ENCODE measurements at regions not wholly inside any gene's neighbourhood (a gene's known extent, or its start where the extent isn't known, plus 50 kb on each side); places are given as distances from the start of the nearest gene placed in this dataset.
"Not testable (repeated sequence)": the region's sequence is repeated elsewhere in the genome, so short reads cannot be mapped to it uniquely, and the experiment has no call there.

DNA sequence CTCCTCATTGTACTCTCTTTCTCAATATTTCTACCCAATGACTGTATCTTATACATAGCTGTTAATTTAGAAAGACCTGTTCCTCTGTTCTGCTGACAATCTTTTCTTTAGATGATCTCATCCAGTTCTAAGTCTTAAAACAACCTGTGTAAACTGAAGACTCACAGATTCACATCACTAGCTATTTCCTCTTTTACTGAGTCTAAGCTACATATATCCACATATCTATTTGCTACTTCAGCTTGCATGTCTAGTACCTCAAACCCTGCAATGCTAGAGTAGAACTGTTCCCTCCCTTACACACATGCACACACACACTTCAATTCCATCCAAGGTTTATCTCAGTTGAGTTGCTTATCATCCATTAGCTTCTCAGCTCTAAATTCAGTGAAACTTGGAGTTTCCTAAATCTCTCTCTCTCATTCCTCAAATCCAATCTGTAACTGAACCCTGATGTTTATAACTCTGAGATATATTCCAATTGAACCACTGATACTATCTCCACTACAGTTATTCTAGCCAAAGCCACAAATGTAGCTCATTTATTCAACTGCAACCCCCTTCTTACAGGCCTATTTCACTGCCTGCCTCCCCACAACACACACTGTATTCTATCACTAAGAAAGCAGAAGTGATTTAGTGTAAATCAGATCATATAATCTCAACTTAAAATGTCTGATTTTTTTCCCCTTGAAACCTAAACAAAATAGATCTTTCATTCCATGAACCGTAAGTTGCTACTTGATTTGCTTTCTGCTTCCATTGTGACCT is 1036.8 kb upstream of the POT1 start:
- FAIRE-seq: no peak

DNA sequence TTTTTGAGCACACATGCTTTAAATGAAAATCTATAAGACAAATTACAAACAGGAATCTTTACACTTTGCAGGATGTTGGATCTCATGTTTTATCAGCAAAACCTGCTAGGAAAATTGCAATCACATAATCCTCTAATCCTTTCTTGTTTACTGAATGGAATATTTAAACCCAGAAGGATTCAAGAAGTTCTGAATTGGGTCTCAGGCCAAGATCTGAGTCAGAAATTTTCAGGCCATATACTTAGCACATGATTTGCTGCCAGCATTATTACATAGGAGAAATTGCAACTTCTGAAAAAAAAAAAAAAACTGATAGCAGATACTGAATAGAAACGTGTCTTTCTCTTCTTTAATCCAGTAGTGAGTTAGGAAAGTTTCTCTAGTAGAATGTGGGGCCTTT is 1005.3 kb upstream of the POT1 start:
- FAIRE-seq: no peak

DNA sequence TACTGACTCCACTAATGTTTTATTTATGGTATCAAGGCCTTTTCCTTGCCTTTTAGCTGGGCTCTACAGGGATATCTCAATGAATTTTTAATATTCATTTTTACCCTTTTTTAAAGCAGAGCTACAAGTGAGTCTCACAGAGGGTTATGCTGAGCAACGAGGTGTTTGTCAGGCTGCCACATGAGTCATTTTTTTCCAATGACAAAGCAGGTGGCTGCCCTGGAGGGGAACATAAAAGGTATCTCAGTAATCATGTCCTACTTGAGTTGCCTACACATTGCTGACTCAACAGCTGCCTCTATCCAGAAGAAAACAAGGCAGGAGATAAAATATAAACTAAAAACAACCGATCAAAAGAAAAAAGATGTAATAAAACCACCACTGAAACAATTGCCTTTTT is 1004.9 kb upstream of the POT1 start:
- no peak for FAIRE-seq

DNA sequence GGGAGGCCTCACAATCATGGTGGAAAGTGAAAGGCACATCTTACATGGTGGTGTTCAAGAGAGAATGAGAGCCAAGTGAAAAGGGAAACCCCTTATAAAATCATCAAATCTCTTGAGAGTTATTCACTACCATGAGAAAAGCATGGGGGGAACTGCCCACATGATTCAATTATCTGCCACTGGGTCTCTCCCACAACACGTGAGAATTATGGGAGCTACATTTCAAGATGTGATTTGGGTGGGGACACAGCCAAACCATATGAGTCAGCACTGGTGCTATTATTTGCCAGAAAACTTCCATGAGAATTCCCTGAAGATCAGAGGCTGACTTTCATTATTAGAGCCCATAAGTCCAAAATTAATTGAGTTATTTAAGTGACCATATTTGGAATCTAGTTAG is 1001.2 kb upstream of the POT1 start:
- no peak for FAIRE-seq

DNA sequence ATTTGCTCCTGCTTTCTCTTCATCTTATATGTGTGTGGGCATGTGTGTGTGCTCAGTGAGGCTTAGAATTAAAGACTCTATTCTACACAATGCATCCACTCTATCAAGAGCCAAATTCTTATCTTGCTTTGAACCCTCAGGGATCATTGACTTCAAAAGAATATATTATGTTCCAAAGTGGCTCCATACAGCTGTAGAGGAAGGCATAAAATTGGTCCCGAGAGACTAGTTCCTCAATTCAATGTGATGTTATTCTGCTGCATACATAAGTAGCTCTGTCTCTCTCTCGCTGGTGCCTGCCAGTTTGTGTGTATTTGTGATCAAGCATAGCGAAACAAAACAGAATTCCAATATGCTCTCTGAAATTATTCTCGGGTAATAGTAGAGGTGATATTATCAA is 997.9 kb upstream of the POT1 start:
- FAIRE-seq: no peak

DNA sequence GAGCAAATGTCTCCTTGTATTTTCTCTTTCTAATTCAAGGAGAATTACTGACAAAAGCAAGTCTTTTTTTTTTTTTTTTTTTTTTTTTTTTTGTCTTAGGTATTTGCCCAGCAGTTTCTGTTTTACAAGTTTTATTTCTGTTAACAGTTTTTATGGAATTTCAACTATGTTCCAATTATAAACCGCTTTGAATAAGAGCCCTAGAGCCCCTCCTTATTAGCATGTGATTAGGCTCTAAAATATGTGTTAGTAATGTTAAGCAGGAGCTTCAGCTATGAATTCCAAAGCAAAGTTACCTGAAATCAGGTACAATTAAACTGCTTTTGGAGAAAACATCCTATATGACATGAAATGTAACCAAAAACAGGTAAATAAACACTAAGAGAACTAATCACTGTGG is 997.0 kb upstream of the POT1 start:
- FAIRE-seq: no peak

DNA sequence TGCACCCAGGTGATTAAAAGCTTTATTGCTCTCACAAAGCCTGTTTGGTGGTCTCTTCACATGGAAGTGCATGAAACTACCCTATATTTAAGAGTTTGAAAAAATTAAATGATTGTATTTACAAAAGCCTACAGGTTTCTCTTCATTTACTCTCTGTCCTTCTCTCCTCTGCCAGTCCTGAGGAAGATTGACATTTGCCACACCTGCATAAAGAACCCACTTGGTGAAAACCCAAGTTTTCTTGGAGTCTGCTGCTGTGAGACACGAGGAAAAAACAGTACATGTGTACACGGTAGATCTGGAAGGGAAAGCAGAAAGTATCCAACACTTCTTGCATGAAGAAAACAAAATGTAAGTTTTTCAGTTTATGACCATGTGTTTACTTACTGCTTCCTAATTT is 994.4 kb upstream of the POT1 start:
- FAIRE-seq: no peak

DNA sequence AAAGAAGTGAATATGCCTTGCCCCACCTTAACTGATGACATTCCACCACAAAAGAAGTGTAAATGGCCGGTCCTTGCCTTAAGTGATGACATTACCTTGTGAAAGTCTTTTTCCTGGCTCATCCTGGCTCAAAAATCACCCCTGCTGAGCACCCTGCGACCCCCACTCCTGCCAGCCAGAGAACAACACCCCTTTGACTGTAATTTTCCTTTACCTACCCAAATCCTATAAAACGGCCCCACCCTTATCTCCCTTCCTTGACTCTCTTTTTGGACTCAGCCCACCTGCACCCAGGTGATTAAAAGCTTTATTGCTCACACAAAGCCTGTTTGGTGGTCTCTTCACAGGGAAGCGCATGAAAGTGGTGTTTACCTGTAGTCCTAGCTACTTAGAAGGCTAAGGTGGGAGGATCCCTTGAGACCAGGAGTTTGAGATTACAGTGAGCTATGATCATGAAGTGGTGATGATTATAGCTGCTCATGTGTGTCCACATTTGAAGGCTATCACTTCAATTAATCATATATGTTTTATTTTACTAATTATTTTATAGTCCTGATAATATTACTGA is 985.8 kb upstream of the POT1 start:
- FAIRE-seq: not testable (repeated sequence)

DNA sequence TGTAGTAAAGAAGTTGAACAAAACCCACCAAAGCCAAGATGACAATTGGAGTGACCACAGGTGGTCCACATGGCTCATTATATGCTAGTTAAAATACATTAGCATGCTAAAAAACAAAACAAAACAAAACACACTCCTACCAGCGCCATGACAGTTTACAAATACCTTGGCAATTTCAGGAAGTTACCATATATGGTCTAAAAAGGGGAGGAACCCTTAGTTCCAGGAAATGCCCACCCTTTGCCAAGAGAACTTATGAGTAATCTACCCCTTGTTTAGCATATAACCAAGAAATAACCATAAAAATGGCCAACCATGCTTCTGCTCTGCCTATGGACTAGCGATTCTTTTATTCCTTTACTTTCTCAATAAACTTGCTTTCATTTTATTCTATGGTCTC is 979.1 kb upstream of the POT1 start:
- FAIRE-seq: no peak

DNA sequence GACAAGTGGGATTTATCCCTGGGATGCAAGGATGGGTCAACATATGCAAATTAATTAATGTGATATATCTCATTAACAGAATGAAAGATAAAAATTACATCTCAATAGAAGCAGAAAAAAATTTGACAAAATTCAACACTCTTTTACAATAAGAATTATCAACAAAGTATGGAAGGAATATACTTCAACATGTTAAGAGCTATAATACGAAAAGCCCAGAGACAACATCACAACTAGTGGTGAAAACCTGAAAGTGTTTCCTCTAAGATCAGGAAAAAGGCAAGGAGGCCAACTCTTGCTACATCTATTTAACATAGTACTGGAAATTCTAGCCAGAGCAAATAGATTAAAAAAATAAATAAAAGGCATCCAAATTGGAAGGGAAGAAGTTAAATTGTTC is 970.0 kb upstream of the POT1 start:
- FAIRE-seq: no peak

DNA sequence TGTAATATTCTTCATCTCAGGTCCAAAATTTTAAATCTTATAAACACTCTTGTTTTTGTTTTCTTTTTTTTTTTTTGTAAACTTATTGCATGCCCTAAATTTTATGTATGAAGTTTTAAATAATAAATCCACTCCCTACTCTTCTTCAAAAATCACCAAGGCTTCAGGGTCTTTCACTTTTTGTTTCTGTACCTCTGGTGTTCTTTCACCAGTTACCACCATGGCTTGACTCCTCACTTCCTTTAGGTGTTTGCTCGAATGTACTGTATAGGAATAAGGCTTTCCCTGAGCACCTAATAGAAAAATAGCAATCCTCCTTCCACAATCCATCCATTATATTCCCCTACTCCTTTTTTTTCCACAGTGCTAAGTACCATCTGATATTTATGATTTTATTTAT is 962.8 kb upstream of the POT1 start:
- no peak for FAIRE-seq

DNA sequence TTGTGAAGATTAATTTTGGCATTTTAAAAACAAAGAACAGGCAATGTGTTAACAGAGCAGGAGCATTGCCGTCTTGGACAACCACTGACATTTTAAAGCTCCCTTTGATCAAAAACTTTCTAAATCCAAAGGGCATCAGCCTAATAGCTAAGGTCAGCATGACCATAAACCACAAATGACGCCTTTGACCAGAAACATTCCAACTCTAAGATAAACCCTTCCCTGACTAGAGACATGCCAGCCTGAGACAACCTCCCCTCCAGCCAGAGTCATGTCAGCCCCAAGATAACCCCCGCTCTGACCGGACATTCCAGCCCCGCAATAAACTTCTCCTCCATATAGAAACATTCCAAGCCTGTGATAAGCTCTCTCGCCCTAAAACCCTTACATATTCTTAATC is 949.4 kb upstream of the POT1 start:
- no peak for FAIRE-seq

DNA sequence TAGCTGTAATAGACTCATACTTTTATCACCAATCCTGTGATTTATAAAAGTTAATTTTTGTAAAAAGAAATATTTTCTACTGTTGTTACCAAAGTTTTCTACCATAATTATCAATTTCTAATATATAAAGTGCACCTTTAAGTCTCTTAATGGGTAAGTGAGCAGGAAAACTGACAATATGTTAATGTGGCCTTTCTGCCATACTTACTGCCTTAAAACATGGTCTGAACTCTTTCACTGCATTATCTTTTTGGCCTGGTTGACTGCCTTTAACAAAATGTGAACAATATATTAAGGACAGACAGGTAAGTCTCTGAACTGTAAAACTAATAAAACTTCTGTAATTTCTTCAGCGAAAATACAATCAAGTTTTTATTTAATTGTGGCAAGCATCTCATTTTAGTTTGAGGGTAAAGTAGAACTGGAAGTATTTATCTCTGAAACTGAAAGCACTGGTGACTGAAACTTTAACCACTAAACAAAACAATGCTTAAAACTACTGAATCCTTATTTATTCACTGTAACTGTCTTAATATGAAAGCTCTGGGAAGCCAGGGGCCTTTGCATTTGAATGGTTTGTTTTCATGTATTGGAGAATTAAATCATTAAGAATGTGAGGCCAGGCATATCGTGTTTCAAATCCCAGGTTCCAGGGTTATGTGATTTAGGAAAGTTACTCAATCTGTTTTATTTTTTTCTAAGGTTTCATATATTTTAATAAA is 948.8 kb upstream of the POT1 start:
- no peak for FAIRE-seq

DNA sequence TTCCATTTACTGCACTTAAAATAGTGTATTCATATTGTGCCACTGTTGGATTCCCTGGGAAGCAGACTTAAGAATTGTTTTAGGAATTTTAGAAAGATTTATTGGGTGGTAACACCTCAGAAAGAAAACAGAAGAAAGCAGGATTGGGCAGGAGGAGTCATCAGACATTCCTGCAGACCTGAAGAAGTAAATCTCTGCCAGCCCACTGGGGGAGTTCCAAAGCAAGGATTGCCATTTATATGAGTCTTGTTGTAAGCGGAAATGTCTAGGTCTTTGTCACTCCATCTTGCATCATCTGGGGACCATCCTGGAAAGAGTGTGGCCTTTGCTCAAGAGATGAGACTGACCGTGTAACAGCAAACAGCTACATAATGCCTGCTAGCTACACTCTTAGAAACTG is 947.6 kb upstream of the POT1 start:
- no peak for FAIRE-seq

DNA sequence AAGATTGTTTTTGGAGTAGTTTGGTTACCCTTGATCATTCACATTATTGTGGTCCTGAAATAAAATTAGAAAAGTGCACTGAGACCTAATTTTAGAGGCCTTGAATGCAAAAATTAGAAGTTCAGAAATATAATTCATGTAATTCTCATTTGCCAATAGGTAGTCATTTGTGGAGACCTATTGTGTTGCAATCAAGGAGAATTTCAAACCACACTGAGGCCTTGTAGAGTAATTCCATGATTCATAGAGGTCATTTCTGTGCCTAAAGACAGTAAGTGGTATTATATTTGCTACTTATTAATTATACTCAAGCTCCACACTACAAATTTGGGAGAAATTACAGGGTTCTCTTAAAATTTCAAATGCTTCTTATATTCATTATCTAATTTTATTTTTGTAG is 946.8 kb upstream of the POT1 start:
- FAIRE-seq: no peak

DNA sequence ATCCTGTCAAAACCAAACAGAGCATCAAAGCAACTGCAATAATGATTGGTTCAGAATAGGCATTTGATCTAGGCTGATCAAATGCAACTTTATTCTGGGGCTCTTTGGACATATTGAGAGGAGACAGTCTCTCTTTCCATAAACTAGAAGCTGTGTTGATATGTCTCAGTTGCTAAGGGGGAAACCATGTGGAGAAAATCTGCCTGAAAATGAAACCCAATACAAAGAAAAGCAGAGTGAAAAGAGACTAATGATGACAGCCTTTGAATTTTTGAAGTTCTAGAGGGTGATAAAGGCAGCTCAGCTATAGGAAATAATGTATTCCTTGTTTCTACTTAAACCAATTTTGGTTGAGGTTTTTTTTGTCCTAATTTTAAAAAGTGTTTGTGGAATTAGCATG is 941.8 kb upstream of the POT1 start:
- FAIRE-seq: no peak

DNA sequence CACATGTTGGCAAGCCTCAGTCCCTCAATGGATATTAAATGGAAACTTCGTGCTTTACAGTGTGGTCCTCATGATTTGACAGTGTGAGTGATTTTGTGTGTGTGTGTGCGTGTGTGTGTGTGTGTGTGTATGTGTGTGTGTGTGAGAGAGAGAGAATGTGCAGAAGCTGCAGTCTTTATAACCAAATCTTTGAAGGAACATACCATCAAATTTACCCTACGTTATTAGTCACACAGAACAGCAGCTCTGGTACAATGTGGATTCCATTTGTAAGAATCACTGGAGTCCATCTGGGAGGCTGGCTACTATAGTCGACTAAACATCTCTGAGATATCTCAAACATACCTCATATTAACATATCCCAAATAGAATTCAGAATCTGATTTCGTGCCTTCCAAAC is 928.0 kb upstream of the POT1 start:
- FAIRE-seq: no peak

DNA sequence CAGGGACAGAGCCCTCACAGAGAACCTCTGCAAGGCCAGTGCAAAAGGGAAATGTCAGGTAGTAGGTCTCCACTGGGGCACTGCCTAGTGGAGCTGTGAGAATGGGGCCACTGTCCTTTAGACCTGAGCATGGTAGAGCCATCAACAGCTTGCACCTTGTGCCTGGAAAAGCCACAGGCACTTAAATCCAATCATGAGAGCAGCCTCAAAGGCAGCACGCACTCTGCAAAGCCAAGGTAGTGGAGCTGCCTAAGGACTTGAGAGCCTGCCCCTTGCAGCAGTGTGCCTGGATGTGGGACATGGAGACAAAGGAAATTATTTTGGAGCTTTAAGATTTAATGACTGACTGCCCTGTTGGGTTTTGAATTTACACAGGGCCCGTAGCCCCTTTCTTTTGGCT is 918.5 kb upstream of the POT1 start:
- no peak for FAIRE-seq

DNA sequence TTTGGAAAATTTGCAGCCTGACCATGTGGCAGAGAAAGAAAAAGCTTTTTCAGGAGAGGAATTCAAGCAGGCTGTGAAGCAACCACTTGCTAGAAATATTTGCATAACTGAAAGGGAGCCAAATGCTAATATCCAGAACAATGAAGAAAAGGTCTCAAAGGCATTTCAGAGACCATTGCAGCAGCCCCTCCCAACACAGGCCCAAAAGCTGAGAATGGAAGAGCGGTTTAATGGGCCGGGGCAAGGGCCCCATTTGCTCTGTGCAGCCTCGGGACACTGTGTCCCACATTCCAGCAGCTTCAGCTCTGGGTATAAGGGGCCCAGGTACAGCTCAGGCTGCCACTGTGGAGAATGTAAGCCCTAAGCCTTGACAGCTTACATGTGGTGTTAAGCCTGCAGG is 918.1 kb upstream of the POT1 start:
- no peak for FAIRE-seq

DNA sequence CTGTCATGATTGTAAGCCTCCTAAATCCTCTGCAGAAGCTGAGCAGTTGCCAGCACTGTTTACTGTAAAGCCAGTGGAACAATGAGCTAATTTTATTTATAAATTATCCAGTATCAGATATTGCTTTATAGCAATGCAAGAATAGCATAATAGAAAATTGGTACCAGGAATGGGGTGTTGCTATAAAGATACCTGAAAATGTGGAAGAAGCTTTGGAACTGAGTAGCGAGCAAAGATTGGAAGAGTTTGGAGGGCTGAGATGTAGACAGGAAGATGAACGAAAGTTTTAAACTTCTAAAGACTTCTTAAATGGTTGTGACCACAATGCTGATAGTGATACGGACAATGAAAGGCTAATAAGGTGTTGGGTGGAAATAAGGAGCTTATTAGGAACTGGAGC is 917.4 kb upstream of the POT1 start:
- FAIRE-seq: no peak

DNA sequence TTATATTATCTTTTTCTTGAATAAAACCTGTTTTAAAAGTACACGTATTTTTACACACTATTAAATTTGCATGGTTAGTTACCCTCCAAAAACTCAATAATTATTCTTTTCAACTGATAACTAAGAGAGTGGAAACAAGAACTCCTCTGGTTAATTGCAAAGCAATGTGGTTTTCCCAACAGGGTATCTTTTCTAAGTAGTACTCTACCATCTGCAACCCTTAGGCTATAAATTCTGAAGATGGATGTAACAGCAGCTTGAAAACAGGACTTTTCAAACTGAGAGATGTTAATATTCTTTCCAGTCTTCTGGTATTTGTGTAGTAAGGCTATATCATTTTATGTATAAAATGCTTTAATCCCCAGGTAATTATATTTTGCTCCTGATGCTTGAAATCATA is 916.1 kb upstream of the POT1 start:
- no peak for FAIRE-seq

DNA sequence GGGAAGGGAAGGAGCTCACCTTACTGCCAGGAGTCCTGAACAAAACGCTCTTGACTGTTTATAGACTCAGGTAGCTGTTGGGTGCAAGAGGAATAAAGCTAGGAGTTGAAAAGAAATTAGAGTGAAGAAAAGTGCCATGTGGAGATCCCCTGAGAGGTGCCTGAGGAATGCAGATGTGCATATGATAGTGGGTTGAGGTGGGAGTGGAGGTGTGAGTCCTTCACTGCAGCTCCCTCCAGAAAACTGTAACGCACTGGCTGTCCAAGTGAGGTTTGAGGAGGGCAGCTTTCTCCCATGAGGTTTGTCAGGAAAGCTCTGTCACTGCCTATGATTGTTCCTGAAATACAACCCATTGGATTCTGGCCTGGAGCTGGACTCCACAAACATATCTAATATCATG is 904.8 kb upstream of the POT1 start:
- no peak for FAIRE-seq

DNA sequence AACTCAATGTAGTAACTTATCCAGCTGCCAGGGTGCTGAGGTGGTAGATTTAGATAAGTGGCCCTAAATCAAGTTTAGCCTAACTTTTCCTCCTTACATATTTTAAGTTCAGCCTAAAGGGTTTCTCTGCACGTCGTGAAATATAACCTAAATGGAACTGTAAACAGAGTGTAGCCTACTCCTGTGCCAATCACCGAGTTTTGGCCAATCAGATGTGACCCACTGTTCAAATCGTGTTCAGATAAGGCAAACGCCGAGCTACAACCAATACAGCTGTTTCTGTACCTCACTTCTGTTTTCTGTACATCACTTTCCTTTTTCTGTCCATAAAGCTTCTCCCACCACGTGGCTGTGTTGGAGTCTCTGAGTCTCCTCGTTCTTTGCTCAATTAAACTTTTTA is 904.2 kb upstream of the POT1 start:
- no peak for FAIRE-seq

DNA sequence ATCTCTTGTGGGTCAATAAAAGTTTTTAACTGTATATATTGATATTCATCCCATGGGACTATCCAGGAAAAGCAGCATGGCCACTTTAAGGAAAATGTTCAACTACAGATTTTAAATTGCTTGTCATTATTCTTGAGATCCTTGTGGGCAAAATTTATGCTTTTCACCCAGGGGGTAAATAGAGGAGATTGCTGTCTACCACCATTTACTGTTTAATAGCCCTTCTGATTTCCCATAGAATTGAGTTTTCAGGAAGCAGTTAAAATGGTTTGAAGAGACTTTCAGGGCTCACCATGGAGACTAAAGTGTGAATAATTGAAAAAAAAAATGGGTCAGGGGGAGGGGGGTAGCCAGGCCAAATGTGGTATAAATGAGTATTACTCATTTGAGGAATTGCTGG is 901.1 kb upstream of the POT1 start:
- no peak for FAIRE-seq
